Uterus (tissue), 3 donors: ENCODE measurements at regions not wholly inside any gene's neighbourhood (a gene's known extent, or its start where the extent isn't known, plus 50 kb on each side); places are given as distances from the start of the nearest gene placed in this dataset.

Experiments used
- DNase-seq, 2 donors: peaks; one replicate each; pipeline ENCODE4 v3.0.0-alpha.2; 2019 to 2020
- H3K27ac ChIP-seq, 2 donors: fragments of 200-600 bp; sonication (generic); 1 replicate in 1 of 2; 2 replicates in 1 of 2; pipeline ENCODE4 v1.5.1; 2016 to 2018
- H3K27me3 ChIP-seq, 2 donors: fragments of 200-600 bp; sonication (generic); one replicate each; pipeline ENCODE4 v1.5.1; 2018 to 2019; ENCODE audit warnings: control low read depth in 1 of 2
- H3K36me3 ChIP-seq, 2 donors: fragments of 200-600 bp; sonication (generic); one replicate each; pipeline ENCODE4 v1.5.1; 2019; ENCODE audit warnings: control low read depth in 1 of 2
- H3K4me1 ChIP-seq, 2 donors: fragments of 200-600 bp; sonication (generic); one replicate each; pipeline ENCODE4 v1.5.1; 2018 to 2019; ENCODE audit warnings: control low read depth in 1 of 2
- H3K4me3 ChIP-seq, 2 donors: fragments of 200-600 bp; sonication (generic); 1 replicate in 1 of 2; 2 replicates in 1 of 2; pipeline ENCODE4 v1.5.1; 2018 to 2019; ENCODE audit warnings: mild to moderate bottlenecking in 1 of 2
- H3K9me3 ChIP-seq, 2 donors: fragments of 200-600 bp; sonication (generic); one replicate each; pipeline ENCODE4 v1.5.1; 2019; ENCODE audit warnings: control low read depth in 1 of 2
- CTCF ChIP-seq, 4 experiments: fragments of 200-600 bp in 2 of 4; fragments of 450-650 bp in 2 of 4; sonication (generic) in 2 of 4; IDR thresholded peaks; one replicate each; pipeline ENCODE4 v1.5.1; 2016 to 2019; ENCODE audit warnings: antibody characterized with exemption in 4 of 4, mild to moderate bottlenecking in 2 of 4, moderate library complexity in 1 of 4
- POLR2A ChIP-seq, 2 donors: fragments of 450-650 bp; IDR thresholded peaks; one replicate each; pipeline ENCODE4 v1.6.1; 2016; ENCODE audit warnings: antibody characterized with exemption in 2 of 2, mild to moderate bottlenecking in 1 of 2, moderate library complexity in 1 of 2
- intact Hi-C: fragments of 100-400 bp; cut with DNase I; formaldehyde crosslinking; loops from one replicate; pipeline ENCODE4 v1.15.1; 2023; ENCODE audit warnings: low total_unique reads
- donor health status: DM: yes; HTN: yes; CAD: no.

DNA sequence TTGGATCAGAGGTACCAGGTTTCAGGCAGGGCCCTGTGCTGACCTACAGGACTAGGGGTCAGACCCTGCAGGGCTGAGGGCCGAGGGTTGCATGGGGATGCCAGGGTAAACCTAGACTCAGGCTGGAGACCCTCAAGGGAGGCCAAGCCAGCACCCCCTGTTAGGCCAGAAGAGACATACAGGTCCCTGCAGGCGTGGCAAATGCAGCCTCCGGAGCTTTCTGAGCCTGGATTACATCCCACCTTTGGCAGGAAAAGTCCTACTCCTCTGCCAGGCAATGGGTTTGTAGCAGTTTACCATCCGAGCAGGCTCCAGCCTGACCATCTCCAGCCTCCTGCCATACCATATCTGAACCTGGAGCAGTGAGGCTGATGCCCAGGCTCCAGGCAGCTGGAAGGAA lies 425.3 kb downstream of the NPHP4 start:
- no peaks in the 10 kb centered on the region for H3K27me3 ChIP-seq
- H3K4me1 ChIP-seq, result no peaks in the 10 kb centered on the region
- H3K9me3 ChIP-seq, result no peaks in the 10 kb centered on the region
- H3K4me3 ChIP-seq, result no peak overlapping the region
- H3K36me3 ChIP-seq, result no peaks in the 10 kb centered on the region
- no peak overlapping the region for H3K27ac ChIP-seq
- DNase-seq, result no peak
- intact Hi-C loops, result no loop called here
- TF ChIP-seq CTCF (IDR thresholded peaks at IDR 0.05) (no peak), POLR2A (IDR thresholded peaks at IDR 0.05) (no peak)

DNA sequence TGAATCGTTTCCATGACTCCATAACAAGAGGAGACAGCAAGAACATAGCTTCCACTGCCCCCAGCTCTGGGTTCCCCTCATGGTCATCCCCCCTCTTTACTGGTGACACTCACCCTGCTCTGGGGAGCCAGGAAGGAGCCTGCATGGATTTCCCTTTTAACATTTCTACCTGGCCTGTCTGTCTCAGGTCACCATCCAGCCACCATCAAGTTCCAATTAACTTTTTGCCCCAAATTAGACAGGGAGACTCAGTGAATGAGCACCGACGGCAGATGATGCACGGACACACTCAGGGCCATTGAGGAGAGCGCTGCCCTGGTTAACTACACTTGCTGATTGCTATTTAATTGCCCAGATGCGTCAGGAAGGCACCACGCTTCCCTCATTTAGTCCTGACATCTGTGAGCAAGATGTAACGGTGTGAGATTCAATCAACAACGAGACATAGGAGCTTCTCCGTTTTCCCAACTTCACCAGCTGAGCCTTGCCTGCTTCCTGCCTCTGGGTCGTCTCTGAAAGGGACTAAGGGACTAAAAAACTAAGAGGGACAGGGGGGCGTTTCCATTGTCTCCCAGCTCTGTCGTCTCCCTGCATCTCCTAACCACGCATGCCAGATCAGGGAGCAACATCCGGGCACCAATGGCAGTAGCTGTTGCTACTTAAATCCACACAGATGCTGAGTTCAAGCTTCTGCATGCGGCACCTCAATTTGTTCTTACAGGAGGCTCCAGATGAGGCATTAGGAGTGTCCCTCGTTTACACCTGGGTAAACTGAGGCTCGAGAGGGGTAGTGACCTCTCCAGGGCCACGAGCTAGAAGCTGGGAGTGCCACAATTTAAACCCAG lies 426.7 kb downstream of the NPHP4 start:
- no peak for DNase-seq
- TF ChIP-seq POLR2A (IDR thresholded peaks at IDR 0.05) (no peak), CTCF (IDR thresholded peaks at IDR 0.05) (no peak)
- no peak overlapping the region for H3K27ac ChIP-seq
- no peaks in the 10 kb centered on the region for H3K36me3 ChIP-seq
- no peaks in the 10 kb centered on the region for H3K9me3 ChIP-seq
- H3K4me3 ChIP-seq, result no peak overlapping the region
- no peaks in the 10 kb centered on the region for H3K4me1 ChIP-seq
- intact Hi-C loops, result no loop called here
- no peaks in the 10 kb centered on the region for H3K27me3 ChIP-seq

GRCh38 chr1:5564578-5565257 lies 427.5 kb downstream of the NPHP4 start:
- Histone ChIP-seq H3K4me1 (no peaks in the 10 kb centered on the region), H3K4me3 (no peak overlapping the region), H3K27ac (no peak overlapping the region), H3K9me3 (no peaks in the 10 kb centered on the region), H3K27me3 (no peaks in the 10 kb centered on the region), H3K36me3 (no peaks in the 10 kb centered on the region)
- TF ChIP-seq CTCF (IDR thresholded peaks at IDR 0.05) (no peak), POLR2A (IDR thresholded peaks at IDR 0.05) (no peak)
- DNase-seq, result no peak
- intact Hi-C loops, result no loop called here

- no peaks in the 10 kb centered on the region for H3K36me3 ChIP-seq
- no peaks in the 10 kb centered on the region for H3K4me1 ChIP-seq
- no peak for DNase-seq
- H3K27ac ChIP-seq, result no peak overlapping the region
- TF ChIP-seq CTCF (IDR thresholded peaks at IDR 0.05) (no peak), POLR2A (IDR thresholded peaks at IDR 0.05) (no peak)
- H3K9me3 ChIP-seq, result no peaks in the 10 kb centered on the region
- intact Hi-C loops, result no loop called here
- H3K27me3 ChIP-seq, result no peaks in the 10 kb centered on the region
- H3K4me3 ChIP-seq, result no peak overlapping the region
Measured at GRCh38 chr1:5563861-5564577, 428.2 kb downstream of the NPHP4 start.

DNA sequence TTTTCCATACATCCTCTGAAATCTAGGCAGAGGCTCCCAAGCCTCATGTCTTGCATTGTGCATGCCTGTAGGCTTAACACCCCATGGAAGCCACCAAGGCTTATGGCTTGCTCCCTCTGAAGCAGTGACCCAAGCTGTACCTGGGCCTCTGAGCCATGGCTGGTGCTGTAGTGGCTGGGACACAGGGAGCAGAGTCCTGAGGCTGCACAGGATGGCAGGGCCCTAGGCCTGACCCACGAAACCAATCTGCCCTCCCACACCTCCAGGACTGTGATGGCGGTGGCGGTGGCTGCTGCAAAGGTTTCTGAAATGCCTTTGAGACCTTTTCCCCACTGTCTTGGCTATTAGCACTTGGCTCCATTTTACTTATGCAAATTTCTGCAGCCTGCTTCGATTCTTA lies 429.5 kb downstream of the NPHP4 start:
- intact Hi-C loops, result no loop called here
- Histone ChIP-seq H3K36me3 (no peaks in the 10 kb centered on the region), H3K27ac (no peak overlapping the region), H3K4me1 (no peaks in the 10 kb centered on the region), H3K4me3 (no peak overlapping the region), H3K27me3 (no peaks in the 10 kb centered on the region), H3K9me3 (no peaks in the 10 kb centered on the region)
- TF ChIP-seq CTCF (IDR thresholded peaks at IDR 0.05) (no peak), POLR2A (IDR thresholded peaks at IDR 0.05) (no peak)
- no peak for DNase-seq
